Small intestine (tissue), 7 donors: ENCODE measurements at regions not wholly inside any gene's neighbourhood (a gene's known extent, or its start where the extent isn't known, plus 50 kb on each side); places are given as distances from the start of the nearest gene placed in this dataset.

Experiments used
- DNase-seq, 2 donors: peaks; one replicate each; pipeline versions ENCODE4 v3.0.0 to v3.0.0-alpha.2; 2013
- FAIRE-seq: peaks from 2 replicates; lab custom pipeline; 2012; peaks lifted over from hg19 to GRCh38; lab: Jason Lieb, UNC
- H3K27ac ChIP-seq, 3 donors: one replicate each; pipeline ENCODE4 v1.5.1; 2013; ENCODE audit warnings: low read length in 2 of 3, mild to moderate bottlenecking in 2 of 3, control low read depth in 1 of 3, inconsistent platforms in 1 of 3, low read depth in 1 of 3, moderate library complexity in 1 of 3
- H3K27me3 ChIP-seq, 3 donors: one replicate each; pipeline ENCODE4 v1.6.1; 2013; ENCODE audit warnings: low read length in 3 of 3, inconsistent platforms in 1 of 3; ENCODE audit not compliant: control insufficient read depth in 3 of 3, insufficient read depth in 3 of 3
- H3K36me3 ChIP-seq, 3 donors: one replicate each; pipeline ENCODE4 v1.6.1; 2013; ENCODE audit warnings: low read length in 3 of 3, inconsistent platforms in 1 of 3, low read depth in 1 of 3, mild to moderate bottlenecking in 1 of 3, moderate library complexity in 1 of 3; ENCODE audit not compliant: control insufficient read depth in 3 of 3, insufficient read depth in 2 of 3
- H3K4me1 ChIP-seq, 3 donors: one replicate each; pipeline ENCODE4 v1.6.1; 2013; ENCODE audit warnings: low read length in 2 of 3, inconsistent platforms in 1 of 3, low read depth in 1 of 3, mild to moderate bottlenecking in 1 of 3, moderate library complexity in 1 of 3; ENCODE audit not compliant: control insufficient read depth in 3 of 3, insufficient read depth in 2 of 3
- H3K4me3 ChIP-seq, 3 donors: one replicate each; pipeline ENCODE4 v1.5.1; 2013; ENCODE audit warnings: low read length in 3 of 3, control low read depth in 1 of 3, inconsistent platforms in 1 of 3, low read depth in 1 of 3, mild to moderate bottlenecking in 1 of 3, moderate library complexity in 1 of 3
- H3K9me3 ChIP-seq, 2 donors: one replicate each; pipeline ENCODE4 v1.6.1; 2013; ENCODE audit warnings: low read depth in 1 of 2, low read length in 1 of 2; ENCODE audit not compliant: control insufficient read depth in 2 of 2, insufficient read depth in 1 of 2
- WGBS, 3 donors: extraction: QIAGEN DNeasy Blood & Tissue Kit; methylation state at CpG; one replicate each; pipeline ENCODE4 v1.1.7; 2013; 5-methylcytosine and 5-hydroxymethylcytosine counted together
- donor health status: healthy with polysubstance abuse.
- donor health status: control.
- donor health status: control.
- donor health status: Bipolar disorder and iron deficiency.
- donor health status: healthy.

DNA sequence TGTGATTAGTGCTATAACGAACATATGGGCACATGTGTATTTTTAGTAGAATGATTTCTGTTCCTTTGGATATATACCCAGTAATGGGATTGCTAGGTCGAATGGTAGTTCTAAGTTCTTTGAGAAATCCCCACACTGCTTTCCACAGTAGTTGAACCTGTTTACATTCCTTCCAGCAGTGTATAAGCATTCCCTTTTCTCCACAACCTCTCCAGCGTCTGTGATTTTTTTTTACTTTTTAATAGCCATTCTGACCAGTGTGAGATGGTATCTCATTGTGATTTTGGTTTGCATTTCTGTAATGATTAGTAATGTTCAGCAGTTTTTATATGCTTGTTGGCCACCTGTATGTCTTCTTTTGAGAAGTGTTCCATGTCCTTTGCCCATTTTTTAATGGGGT lies 81.8 kb upstream of the SLC44A3 start:
- Histone ChIP-seq H3K4me3 (no peak overlapping the region), H3K4me1 (peaks cover 0 to 19% (median 11%) of the 10 kb centered on the region in 3 donors), H3K27me3 (no peaks in the 10 kb centered on the region), H3K9me3 (no peaks in the 10 kb centered on the region), H3K27ac (no peak overlapping the region), H3K36me3 (peaks cover 0 to 17% (median 0%) of the 10 kb centered on the region in 3 donors)
- FAIRE-seq (no peak), DNase-seq (no peak)
- WGBS, 3 donors: 77 to 90% (median 86%) methylated on average over 3 of the region's 3 CpGs

DNA sequence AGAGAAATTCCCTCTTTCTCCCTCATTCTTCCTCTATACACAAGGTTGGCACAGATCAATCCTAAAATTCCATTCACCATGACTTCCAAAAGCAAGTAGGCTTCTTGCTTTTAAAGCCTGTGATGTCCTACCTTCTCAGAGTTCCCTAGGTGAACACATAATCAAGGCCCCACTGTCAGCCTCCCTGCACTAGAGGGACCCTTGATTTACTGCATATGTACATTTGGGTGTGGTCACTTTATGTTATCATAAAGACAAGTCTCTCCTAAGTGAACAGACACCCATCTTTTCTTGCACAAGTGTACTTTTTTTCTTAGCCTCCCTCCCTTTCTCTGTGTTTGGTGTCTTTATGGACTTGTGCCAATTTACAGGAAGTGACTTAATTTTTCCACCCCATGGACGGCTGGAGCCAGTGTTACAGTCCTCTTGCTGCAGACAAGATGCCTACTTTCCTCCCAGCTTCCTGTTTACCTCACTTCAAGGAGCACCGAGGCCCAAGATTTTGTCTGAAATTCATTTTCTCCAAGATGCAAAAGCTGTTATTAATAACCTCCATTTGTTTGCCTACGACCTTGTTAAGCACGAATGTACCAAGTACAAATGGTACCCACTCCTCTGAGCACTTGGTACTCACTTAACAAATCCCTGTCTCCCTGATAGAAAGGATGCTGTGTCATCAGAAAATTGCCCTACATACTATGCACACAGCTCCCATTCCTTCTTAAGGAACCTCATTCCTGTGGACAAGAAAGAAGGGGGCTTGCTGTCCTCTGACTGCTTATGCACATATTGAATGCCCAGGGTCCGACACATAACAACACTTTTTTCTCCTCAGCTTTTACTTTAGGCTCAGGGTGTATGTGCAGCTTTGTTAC lies 82.8 kb upstream of the SLC44A3 start:
- Histone ChIP-seq H3K4me1 (peaks cover 0 to 19% (median 11%) of the 10 kb centered on the region in 3 donors), H3K9me3 (no peaks in the 10 kb centered on the region), H3K36me3 (peaks cover 0 to 17% (median 0%) of the 10 kb centered on the region in 3 donors), H3K27ac (peak overlapping the region in 1 of 3 donors; percentile 29), H3K27me3 (no peaks in the 10 kb centered on the region), H3K4me3 (no peak overlapping the region)
- FAIRE-seq (no peak), DNase-seq (peak in 1 of 2 donors; percentile 39)
- WGBS, 3 donors: 54 to 66% (median 61%) methylated on average over 5 of the region's 5 CpGs

DNA sequence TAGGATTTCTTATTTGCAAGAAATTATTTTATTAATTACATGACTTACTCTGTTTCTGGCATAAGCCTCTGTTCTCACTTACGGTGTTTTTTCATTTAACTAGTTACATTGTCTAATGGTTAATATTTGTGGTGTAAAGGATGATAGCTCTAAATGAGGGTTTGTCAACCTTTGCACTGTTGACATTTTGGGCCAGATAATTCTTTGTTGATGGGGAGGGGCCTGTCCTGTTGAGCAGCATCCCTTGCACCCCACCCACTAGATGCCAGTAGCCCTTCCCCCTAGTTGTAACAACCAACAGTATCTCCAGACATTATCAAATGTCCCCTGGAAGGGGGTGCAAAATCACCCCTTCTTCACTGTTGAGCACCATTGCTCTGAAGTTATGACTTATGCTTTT lies 83.6 kb upstream of the SLC44A3 start:
- peaks cover 0 to 19% (median 11%) of the 10 kb centered on the region in 3 donors for H3K4me1 ChIP-seq
- FAIRE-seq (no peak), DNase-seq (peak; percentile 34 to 46)
- 42 to 80% (median 54%) methylated on average over 1 of the region's 1 CpG for WGBS, 3 donors
- no peak overlapping the region for H3K27ac ChIP-seq
- H3K9me3 ChIP-seq: no peaks in the 10 kb centered on the region
- H3K4me3 ChIP-seq: no peak overlapping the region
- H3K36me3 ChIP-seq: peaks cover 0 to 18% (median 0%) of the 10 kb centered on the region in 3 donors
- H3K27me3 ChIP-seq: no peaks in the 10 kb centered on the region

DNA sequence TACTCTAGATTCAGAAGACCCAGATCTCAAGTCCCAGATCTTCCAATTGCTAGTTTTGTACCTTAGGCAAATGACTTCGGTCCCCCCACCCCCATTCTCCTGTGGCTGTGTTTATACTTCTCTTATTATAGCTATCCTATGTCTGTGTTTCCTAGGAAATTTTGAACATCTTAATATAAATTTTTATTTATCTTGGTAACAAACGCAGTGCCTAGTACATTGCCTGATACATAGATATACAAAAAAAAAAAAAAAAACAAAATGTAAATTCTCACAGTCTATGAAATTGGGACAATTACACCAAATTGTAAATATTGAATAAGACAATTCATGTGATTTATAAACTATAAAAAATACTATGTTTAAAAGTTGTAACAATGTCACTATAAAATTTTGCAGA lies 84.1 kb upstream of the SLC44A3 start:
- H3K4me3 ChIP-seq: no peak overlapping the region
- DNase-seq (no peak), FAIRE-seq (peak; percentile 15)
- no peaks in the 10 kb centered on the region for H3K27me3 ChIP-seq
- peaks cover 0 to 20% (median 0%) of the 10 kb centered on the region in 3 donors for H3K36me3 ChIP-seq
- 84 to 93% (median 90%) methylated on average over 2 of the region's 2 CpGs for whole genome bisulfite sequencing, 3 donors
- peak overlapping the region in 2 of 3 donors; percentile 23 to 43 for H3K27ac ChIP-seq
- no peaks in the 10 kb centered on the region for H3K9me3 ChIP-seq
- peaks cover 0 to 19% (median 11%) of the 10 kb centered on the region in 3 donors for H3K4me1 ChIP-seq

DNA sequence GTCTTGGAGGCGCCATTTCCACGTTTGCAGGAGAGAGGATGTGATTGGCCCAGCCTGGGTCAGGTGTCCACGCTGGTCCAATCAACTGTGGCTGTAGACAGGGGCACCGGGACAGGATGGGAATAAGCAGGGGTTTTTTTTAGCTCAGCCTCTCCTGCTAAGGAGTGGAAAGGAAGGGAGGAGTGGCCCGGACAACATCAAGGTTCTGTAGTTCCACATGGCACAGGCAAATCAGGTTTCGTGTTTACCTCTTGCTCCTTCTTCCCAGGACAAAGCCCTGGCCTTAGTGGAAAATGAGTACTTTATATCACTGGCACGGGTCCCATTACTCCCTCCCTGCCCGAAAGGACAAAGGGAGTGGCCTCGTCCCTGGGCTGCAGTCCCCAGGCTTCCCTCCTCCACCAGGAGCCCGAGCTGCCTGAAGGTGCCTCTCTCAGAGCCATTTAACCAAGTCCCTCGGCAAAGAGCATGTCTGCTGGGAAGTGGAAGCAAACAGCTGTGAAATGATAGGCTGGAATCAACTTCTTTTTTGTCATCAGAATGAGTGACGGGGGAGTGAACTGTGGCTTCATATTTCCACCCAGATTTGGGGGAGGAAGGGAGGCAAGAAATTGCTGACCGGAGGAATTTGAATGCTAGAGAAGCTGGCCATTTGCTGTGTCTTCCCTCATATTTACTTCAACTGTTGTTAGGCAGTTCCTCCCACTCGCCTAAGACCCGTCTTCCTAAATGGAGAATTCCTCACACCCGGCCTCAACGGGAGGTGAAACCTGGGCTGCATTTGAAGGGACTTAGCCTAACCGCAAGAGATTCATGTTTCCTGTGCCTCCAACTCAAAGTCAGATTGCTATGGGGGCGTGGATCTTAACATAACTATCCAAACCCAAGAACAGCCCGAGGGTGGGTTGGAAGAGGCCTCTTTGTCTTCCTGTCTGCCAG lies 84.9 kb upstream of the SLC44A3 start:
- H3K4me3 ChIP-seq: no peak overlapping the region
- peaks cover 0 to 19% (median 11%) of the 10 kb centered on the region in 3 donors for H3K4me1 ChIP-seq
- H3K27ac ChIP-seq: peak overlapping the region in 2 of 3 donors; percentile 43 to 75
- WGBS, 3 donors: 51 to 55% (median 52%) methylated on average over 20 of the region's 20 CpGs
- FAIRE-seq (no peak), DNase-seq (peak in 1 of 2 donors; percentile 66)
- peaks cover 0 to 25% (median 0%) of the 10 kb centered on the region in 3 donors for H3K36me3 ChIP-seq
- no peaks in the 10 kb centered on the region for H3K27me3 ChIP-seq
- no peaks in the 10 kb centered on the region for H3K9me3 ChIP-seq

DNA sequence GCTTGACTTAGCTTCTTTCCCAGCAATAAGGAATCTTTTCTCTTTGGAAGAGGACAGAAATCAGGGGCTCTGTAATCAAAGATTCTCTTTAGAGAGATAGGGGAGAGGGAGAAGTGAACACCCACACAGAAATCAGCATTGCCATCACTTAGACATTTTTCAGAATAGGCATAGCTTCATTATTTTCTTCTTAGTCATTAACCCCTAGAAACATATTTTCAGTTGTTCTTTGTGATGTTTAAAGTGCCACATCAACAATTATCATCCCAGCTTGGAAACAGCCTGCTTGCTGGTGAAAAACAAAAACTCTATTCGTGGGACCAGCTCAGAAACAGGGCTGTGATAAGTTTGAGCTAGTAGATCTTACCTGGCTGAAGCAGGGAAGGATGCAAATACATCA lies 88.3 kb upstream of the SLC44A3 start:
- FAIRE-seq (no peak), DNase-seq (no peak)
- peaks cover 0 to 15% (median 13%) of the 10 kb centered on the region in 3 donors for H3K4me1 ChIP-seq
- H3K4me3 ChIP-seq: no peak overlapping the region
- H3K9me3 ChIP-seq: no peaks in the 10 kb centered on the region
- no peaks in the 10 kb centered on the region for H3K27me3 ChIP-seq
- 62 to 83% (median 73%) methylated on average over 1 of the region's 1 CpG for WGBS, 3 donors
- peaks cover 0 to 31% (median 0%) of the 10 kb centered on the region in 3 donors for H3K36me3 ChIP-seq
- no peak overlapping the region for H3K27ac ChIP-seq

DNA sequence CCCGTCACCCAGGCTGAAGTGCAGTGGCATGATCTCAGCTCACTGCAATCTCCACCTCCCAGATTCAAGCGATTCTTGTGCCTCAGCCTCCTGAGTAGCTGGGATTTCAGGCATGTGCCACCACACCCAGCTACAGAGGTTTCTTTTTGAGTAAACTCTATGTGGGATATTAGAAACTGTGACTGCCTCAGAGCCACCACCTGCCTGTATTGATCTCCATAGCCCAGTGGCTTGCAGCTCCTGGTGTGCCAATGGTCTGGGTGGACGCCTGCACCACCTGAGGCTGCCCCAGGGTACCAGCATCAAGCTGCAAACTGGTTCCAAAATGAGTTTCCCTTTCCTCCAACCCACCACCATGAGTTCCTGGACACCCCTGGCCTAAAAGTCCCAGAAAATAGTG lies 89.7 kb upstream of the SLC44A3 start:
- H3K4me1 ChIP-seq: peaks cover 4 to 11% (median 8%) of the 10 kb centered on the region in 3 donors
- no peak overlapping the region for H3K27ac ChIP-seq
- H3K36me3 ChIP-seq: peaks cover 0 to 34% (median 0%) of the 10 kb centered on the region in 3 donors
- no peak overlapping the region for H3K4me3 ChIP-seq
- DNase-seq: no peak
- H3K9me3 ChIP-seq: no peaks in the 10 kb centered on the region
- no peaks in the 10 kb centered on the region for H3K27me3 ChIP-seq
- WGBS, 3 donors: 72 to 80% (median 78%) methylated on average over 3 of the region's 3 CpGs
- no peak for FAIRE-seq

DNA sequence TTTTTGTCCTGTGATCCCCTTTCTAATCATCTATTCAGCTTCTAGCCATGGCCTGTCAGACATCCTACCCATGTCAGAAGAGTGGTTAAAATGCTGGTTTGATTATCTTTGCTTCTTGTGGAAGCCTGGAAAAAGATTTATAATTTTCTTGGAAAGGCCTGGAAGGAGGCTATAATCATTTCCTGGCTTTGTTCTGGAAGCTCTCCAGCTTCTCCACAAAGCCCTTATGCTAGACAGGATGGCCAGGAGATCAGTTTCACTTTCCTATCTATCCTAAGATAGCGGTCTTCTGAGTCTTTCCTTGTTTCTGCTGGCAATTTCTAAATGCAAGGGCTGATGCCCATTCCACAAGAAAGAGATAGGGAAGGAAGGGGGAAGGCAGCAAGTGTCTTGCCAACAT lies 90.9 kb upstream of the SLC44A3 start:
- FAIRE-seq: no peak
- Histone ChIP-seq H3K4me3 (no peak overlapping the region), H3K4me1 (peaks cover 2 to 5% (median 4%) of the 10 kb centered on the region in 3 donors), H3K36me3 (peaks cover 0 to 26% (median 0%) of the 10 kb centered on the region in 3 donors), H3K27ac (peak overlapping the region in 2 of 3 donors; percentile 2 to 16), H3K9me3 (no peaks in the 10 kb centered on the region), H3K27me3 (no peaks in the 10 kb centered on the region)
- peak; percentile 42 to 57 for DNase-seq
- 8 to 38% (median 27%) methylated on average over 1 of the region's 1 CpG for WGBS, 3 donors
